ENCODE measurements at regions not wholly inside any gene's neighbourhood (a gene's known extent, or its start where the extent isn't known, plus 50 kb on each side); places are given as distances from the start of the nearest gene placed in this dataset.

DNA sequence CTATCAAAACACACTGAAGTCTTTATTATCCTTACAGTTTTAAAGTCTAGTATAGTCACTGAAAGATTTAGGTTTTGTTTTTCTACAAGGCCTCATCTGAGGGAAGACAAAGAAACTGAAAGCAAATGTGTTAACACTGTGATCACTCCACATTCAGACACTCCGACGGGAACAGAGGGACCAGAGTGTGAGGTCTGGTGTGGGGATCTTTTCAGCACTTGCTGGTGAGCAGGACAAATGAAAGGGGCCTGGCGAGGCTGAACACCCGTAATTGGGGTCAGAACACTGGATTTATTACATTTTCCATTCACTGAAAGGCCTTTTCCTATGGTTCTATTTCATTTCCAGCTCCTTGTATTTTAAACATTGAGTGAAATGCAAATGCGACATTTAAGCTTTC is 910.5 kb downstream of the CDH11 start:
- Mint-ChIP-seq H3K4me1 (no peaks in the 10 kb centered on the region), H3K27ac (no peak overlapping the region), H3K36me3 (no peaks in the 10 kb centered on the region), H3K4me3 (no peak overlapping the region), H3K9me3 (ENCODE audit: low read depth) (peaks cover 10% of the 10 kb centered on the region), H3K27me3 (no peaks in the 10 kb centered on the region)
- no peak for ATAC-seq
- CTCF ChIA-PET: no interaction called here
- DNase-seq: no peak

DNA sequence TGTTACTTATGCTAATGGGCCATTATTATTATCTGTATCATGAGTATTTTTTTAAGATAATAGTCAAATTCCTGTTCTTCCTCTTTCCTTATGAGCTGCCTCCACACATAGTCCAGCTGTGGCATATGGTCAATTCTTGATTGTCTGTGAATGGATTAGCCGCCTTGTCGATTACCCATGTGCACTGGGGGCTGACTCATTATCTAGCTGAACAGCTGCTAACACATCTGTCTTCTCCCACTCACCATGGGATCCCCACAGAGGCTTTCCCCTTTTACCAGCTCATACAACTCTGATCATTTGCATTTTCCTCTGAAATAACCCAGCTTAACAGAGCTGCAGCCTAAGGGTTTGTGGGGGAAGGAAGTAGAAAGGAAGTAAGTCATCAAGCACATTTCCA is 915.0 kb downstream of the CDH11 start:
- DNase-seq: no peak
- Mint-ChIP-seq H3K9me3 (ENCODE audit: low read depth) (peaks cover 8% of the 10 kb centered on the region), H3K4me1 (no peaks in the 10 kb centered on the region), H3K4me3 (no peak overlapping the region), H3K36me3 (no peaks in the 10 kb centered on the region), H3K27ac (no peak overlapping the region), H3K27me3 (no peaks in the 10 kb centered on the region)
- CTCF ChIA-PET: no interaction called here
- ATAC-seq: no peak

DNA sequence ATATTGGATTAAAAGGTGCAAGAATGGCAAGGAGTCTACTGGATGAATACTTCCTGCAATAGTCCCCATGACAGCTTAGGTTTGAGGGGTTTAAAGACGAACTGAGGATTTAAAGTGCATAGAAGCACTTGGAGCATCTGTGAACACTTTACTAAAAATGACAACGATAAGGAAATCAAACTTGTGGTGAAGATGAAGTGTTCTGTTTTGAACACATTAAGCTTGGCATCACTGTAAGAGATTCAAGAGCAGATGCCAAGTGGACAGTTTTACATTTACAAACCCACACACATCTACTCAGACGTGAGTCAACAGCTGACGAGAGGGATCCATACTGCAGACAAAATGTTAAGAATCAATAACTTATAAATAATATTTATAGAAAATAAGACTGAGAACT is 918.7 kb downstream of the CDH11 start:
- Mint-ChIP-seq H3K9me3 (ENCODE audit: low read depth) (peaks cover 11% of the 10 kb centered on the region), H3K27me3 (no peaks in the 10 kb centered on the region), H3K4me1 (no peaks in the 10 kb centered on the region), H3K4me3 (no peak overlapping the region), H3K36me3 (no peaks in the 10 kb centered on the region), H3K27ac (no peak overlapping the region)
- DNase-seq (no peak), ATAC-seq (no peak)
- CTCF ChIA-PET: no interaction called here

DNA sequence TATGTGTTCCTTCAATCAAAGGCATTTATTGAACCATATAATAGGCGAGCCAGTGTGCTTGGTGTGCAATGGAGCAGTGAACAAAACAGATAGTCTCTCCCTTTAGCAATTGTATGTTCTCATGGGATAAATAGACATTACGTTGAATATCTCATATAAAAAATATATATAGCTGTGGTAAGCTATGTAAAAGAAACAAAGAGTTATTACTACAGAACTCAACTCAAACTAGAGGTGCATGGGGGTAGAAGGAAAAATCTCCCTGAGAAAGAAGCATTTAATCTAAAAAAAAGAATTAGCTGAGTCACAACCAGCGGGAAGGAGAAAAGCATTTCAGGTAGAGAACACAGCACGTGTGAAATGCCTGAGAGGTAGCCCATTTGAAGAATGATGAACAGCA is 919.3 kb downstream of the CDH11 start:
- CTCF ChIA-PET: no interaction called here

DNA sequence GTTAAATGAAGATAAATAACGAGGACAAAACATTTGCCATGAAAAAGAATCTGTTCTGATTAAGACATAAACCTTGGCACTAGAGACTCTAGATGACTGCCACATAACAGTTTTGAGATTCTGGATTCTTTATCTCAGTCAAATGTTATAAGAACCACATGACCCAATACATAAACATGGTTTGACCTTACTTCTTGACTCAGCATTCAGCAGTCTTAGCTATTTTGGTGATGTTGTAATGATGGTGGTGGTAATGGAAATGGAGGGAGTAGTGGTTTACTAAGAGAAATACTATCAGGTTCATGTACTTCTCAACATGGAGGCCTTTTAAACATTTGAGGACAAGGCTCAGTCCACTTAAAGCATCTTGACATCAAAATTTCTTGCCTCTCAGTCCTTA is 925.4 kb downstream of the CDH11 start:
- no peaks in the 10 kb centered on the region for H3K4me1 Mint-ChIP-seq
- no peak overlapping the region for H3K4me3 Mint-ChIP-seq
- H3K27ac Mint-ChIP-seq: no peak overlapping the region
- no peak for DNase-seq
- H3K27me3 Mint-ChIP-seq: no peaks in the 10 kb centered on the region
- no peaks in the 10 kb centered on the region for H3K36me3 Mint-ChIP-seq
- H3K9me3 Mint-ChIP-seq (ENCODE audit: low read depth): peaks cover 14% of the 10 kb centered on the region
- ATAC-seq: no peak
- CTCF ChIA-PET: no interaction called here

More for the DNA sequence above, 919.3 kb downstream of the CDH11 start:
- Mint-ChIP-seq H3K36me3 (no peaks in the 10 kb centered on the region), H3K27me3 (no peaks in the 10 kb centered on the region), H3K9me3 (ENCODE audit: low read depth) (peaks cover 11% of the 10 kb centered on the region), H3K4me3 (no peak overlapping the region), H3K27ac (no peak overlapping the region), H3K4me1 (no peaks in the 10 kb centered on the region)
- ATAC-seq (no peak), DNase-seq (no peak)

DNA sequence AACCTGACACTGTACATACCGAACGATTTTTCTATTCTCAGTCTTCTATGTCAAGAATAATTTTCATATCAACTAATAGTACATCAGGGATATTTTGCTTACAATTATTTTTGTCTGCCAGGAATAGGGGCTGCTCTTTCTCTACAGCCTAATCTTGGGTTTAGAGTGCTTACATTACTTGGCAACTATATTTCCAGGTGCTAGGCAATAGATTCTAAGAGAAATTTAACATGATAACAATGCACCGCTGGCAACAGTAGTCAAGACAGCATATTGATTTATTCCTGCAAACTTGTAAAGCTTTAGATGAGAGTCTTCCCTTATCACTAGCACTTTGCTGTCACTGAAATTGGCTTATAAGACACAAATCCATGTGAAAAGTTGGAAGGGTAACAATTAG is 935.9 kb downstream of the CDH11 start:
- no peak for DNase-seq
- Mint-ChIP-seq H3K4me1 (no peaks in the 10 kb centered on the region), H3K27ac (no peak overlapping the region), H3K4me3 (no peak overlapping the region), H3K9me3 (ENCODE audit: low read depth) (peaks cover 7% of the 10 kb centered on the region), H3K36me3 (no peaks in the 10 kb centered on the region), H3K27me3 (no peaks in the 10 kb centered on the region)
- CTCF ChIA-PET: no interaction called here
- ATAC-seq: no peak

DNA sequence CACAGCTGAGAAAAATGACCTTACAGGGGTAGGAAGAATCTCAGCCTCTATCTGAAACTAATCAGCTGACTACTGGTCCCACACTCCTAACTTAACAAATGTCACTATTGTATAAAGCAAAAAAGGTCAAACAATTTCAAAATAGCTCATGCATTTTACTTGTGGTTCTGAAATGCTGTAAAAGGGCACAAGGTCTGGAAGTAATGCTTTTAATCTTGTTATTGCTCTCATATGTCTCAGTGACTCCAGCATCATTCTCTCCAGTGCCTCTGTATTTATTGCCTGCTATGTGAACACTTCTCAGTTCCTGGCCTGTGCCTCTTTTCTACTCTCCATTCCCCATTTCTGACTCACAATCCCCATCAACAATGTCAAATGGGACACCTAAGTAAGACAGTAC is 937.7 kb downstream of the CDH11 start:
- H3K4me1 Mint-ChIP-seq: no peaks in the 10 kb centered on the region
- peaks cover 7% of the 10 kb centered on the region for H3K9me3 Mint-ChIP-seq (ENCODE audit: low read depth)
- ATAC-seq (no peak), DNase-seq (no peak)
- no peaks in the 10 kb centered on the region for H3K36me3 Mint-ChIP-seq
- no peak overlapping the region for H3K27ac Mint-ChIP-seq
- H3K4me3 Mint-ChIP-seq: no peak overlapping the region
- CTCF ChIA-PET: no interaction called here
- H3K27me3 Mint-ChIP-seq: no peaks in the 10 kb centered on the region

DNA sequence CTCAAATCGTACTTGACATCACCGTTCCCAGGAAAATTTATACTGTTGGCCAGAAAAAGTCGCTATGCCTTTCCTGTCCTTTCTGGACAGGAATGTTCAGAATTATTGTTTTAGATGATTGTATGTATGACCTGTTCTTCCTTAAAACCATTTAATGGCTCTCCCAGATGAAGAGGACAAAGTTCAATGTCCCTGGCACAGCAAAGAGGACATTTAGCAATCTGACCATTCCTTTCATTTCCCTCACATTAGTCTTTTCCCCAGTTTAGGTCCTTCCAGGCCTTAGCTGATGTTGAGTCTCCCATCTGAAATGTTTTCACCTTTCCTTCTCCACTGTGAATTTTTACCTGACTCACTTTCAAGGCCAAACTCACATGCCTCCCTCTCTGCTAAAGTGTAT is 938.9 kb downstream of the CDH11 start:
- no peak for ATAC-seq
- Mint-ChIP-seq H3K36me3 (no peaks in the 10 kb centered on the region), H3K27me3 (no peaks in the 10 kb centered on the region), H3K9me3 (ENCODE audit: low read depth) (peaks cover 8% of the 10 kb centered on the region), H3K27ac (no peak overlapping the region), H3K4me3 (no peak overlapping the region), H3K4me1 (no peaks in the 10 kb centered on the region)
- CTCF ChIA-PET: no interaction called here
- no peak for DNase-seq

DNA sequence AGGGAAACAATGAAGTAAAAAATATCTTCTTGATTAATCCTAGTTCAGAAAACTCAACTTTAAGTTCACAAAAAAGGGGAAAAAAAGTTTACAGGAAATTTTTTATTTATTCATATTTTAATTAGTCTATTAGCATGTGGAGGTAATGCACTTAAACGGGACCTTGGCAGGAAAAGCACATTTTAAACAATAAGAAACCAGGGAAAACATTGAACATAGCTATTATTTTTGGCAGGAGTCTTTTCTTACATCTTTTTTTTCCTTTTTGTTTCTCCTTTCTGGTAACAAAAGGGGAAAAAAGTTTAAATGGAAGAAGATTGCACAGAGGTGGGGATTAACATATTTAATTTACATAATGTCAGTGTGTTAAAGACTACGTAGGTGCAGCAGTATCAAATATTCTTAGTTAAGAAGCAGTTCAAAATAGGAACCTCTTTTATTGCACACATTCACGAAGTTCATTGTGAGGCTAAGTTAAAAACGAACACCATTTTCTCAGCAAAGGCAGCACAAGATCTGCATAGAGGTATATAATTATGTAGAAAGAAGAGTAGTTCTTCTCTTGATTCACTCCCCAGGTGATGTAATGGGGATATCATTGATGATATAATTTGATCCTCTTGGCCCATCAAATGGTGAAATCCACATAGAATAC is 940.5 kb downstream of the CDH11 start:
- no peak for ATAC-seq
- CTCF ChIA-PET: no interaction called here
- H3K36me3 Mint-ChIP-seq: no peaks in the 10 kb centered on the region
- peaks cover 8% of the 10 kb centered on the region for H3K9me3 Mint-ChIP-seq (ENCODE audit: low read depth)
- H3K4me3 Mint-ChIP-seq: no peak overlapping the region
- H3K27me3 Mint-ChIP-seq: no peaks in the 10 kb centered on the region
- no peak for DNase-seq
- no peak overlapping the region for H3K27ac Mint-ChIP-seq
- H3K4me1 Mint-ChIP-seq: no peaks in the 10 kb centered on the region

DNA sequence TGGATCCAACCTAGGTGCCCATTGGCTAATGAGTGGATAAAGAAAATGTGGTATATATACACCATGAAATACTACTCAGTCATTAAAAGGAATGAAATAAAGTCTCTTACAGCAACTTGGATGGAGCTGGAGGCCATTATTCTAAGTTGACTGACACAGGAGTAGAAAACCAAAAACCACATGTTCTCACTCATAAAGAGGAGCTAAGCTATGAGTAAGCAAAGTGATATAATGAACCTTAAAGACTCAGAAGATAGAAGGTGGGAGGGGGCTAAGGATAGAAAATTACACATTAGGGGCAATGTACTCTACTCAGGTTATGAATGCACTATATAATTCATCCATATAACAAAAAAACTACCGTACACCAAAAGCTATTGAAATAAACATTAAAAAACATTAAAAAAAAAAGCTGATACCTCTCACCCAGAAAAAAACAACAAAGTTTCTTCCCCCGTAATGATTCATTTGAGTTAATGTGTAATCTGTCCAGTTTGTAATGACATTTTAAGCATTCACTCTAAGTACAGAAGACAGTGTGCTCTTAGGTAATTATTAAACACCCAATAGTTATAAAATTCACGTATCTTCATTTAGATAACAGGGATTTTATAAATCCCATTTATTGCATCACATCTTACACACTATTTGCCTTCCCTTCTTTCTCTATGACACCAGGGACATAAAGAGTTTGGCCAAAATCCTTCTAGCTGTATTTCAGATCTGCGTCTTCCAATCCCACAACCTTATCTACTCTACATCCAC is 941.5 kb downstream of the CDH11 start:
- no peak for ATAC-seq
- CTCF ChIA-PET: no interaction called here
- Mint-ChIP-seq H3K4me3 (no peak overlapping the region), H3K4me1 (no peaks in the 10 kb centered on the region), H3K27me3 (no peaks in the 10 kb centered on the region), H3K36me3 (no peaks in the 10 kb centered on the region), H3K27ac (no peak overlapping the region), H3K9me3 (ENCODE audit: low read depth) (peaks cover 8% of the 10 kb centered on the region)
- no peak for DNase-seq

DNA sequence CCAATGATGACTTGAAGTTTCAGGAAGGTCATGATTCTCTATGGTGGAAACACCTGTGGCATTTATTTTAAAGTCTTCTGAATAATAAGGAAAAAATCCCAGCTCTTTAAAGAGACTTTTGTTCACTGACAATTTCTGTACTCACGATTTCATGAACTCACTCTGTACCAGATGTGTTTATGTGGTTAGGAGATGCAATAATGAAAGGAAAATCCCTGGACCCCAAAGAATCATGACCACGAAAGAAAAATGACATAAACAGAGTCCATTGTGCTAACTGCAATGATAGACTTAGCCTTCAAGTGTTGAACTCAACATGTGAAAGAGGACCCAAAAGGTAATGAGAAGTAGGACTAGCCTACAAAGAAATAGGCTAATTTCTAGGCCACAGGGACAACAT is 947.5 kb downstream of the CDH11 start:
- no peak for DNase-seq
- Mint-ChIP-seq H3K9me3 (ENCODE audit: low read depth) (peaks cover 11% of the 10 kb centered on the region), H3K27me3 (no peaks in the 10 kb centered on the region), H3K4me3 (no peak overlapping the region), H3K27ac (no peak overlapping the region), H3K36me3 (no peaks in the 10 kb centered on the region), H3K4me1 (no peaks in the 10 kb centered on the region)
- CTCF ChIA-PET: no interaction called here
- no peak for ATAC-seq

DNA sequence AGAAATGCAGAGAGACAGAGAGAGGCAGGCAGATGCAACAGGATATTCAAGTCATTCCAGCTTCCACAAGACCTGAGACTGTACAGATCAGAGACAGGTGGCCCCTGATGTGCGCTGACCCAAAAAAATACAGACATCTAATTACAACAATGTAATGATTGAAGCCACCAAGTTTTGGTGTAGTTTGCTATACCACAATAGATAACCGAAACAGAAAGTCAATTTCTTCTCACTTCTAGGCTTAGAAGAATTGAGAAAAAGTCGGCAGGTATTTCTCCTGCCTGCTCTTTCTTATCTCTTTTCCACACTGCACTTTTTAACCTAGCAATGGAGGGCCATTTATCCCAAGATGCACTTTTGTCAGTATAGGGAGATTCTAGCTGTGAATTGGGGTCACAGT is 949.2 kb downstream of the CDH11 start:
- H3K36me3 Mint-ChIP-seq: no peaks in the 10 kb centered on the region
- ATAC-seq: no peak
- H3K4me3 Mint-ChIP-seq: no peak overlapping the region
- DNase-seq: no peak
- CTCF ChIA-PET: no interaction called here
- H3K9me3 Mint-ChIP-seq (ENCODE audit: low read depth): peaks cover 9% of the 10 kb centered on the region
- H3K27me3 Mint-ChIP-seq: no peaks in the 10 kb centered on the region
- no peak overlapping the region for H3K27ac Mint-ChIP-seq
- H3K4me1 Mint-ChIP-seq: no peaks in the 10 kb centered on the region

DNA sequence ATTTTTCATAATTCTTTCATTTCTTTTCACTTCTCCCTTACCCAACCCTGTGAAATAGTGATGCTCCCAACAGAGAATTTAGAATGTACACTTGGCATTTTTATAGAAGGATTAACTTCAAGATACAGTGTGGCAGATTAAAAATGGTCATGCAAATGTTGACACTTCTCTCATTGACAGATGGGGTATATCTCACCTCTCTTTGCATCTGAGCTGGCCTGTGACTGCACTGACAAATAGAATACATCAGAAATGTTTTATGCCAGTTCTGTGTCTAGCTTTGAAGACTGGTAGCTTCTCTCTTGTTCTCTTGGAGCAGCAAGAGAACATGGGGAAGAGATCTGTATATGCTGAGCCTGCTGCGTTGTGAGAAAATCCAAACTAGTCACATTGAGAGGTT is 949.6 kb downstream of the CDH11 start:
- CTCF ChIA-PET: no interaction called here
- no peak overlapping the region for H3K4me3 Mint-ChIP-seq
- ATAC-seq (no peak), DNase-seq (no peak)
- no peaks in the 10 kb centered on the region for H3K27me3 Mint-ChIP-seq
- H3K27ac Mint-ChIP-seq: no peak overlapping the region
- H3K4me1 Mint-ChIP-seq: no peaks in the 10 kb centered on the region
- H3K9me3 Mint-ChIP-seq (ENCODE audit: low read depth): peaks cover 7% of the 10 kb centered on the region
- H3K36me3 Mint-ChIP-seq: no peaks in the 10 kb centered on the region

DNA sequence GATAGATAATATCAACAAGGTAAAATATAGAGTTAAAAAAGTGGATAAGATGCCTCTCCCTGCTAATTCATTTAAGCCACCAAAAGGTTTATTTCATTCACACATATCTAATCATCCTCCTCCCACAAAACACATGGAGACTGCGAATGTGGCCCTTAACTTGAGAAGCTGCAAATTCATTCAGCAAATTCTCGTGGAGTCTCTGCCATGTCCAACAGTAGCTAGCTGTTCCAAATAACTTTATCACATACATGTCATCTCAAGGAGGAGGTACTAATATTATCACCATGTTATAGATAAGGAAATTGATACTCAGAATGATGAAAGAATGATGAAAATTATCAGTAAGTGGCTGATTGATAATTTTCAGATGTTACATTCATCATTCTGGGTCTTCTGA is 950.2 kb downstream of the CDH11 start:
- H3K27ac Mint-ChIP-seq: no peak overlapping the region
- H3K27me3 Mint-ChIP-seq: no peaks in the 10 kb centered on the region
- H3K4me1 Mint-ChIP-seq: no peaks in the 10 kb centered on the region
- no peak overlapping the region for H3K4me3 Mint-ChIP-seq
- DNase-seq: no peak
- no peaks in the 10 kb centered on the region for H3K36me3 Mint-ChIP-seq
- CTCF ChIA-PET: no interaction called here
- peaks cover 7% of the 10 kb centered on the region for H3K9me3 Mint-ChIP-seq (ENCODE audit: low read depth)
- ATAC-seq: no peak
